ENCODE measurements at regions not wholly inside any gene's neighbourhood (a gene's known extent, or its start where the extent isn't known, plus 50 kb on each side); places are given as distances from the start of the nearest gene placed in this dataset.

DNA sequence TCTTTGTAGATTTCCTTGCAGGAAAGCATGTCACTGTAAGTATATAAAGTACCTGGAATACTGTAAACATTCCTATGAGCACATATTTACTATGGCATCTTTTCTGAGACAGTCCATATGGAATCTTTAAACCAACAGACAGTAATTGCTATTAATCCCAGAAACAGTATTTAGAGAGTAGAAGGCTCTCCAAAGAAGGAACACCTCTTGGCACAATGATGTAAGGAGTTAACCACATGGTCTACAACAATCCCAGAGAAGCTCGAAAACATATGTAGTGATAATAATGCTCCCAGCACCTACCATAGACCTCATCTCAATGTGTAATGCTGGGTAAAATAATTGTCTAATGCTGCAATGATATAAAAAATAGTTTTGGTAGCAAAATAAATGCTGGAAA is 95.8 kb upstream of the IL12A start:
- TF ChIP-seq, protein P1, sequence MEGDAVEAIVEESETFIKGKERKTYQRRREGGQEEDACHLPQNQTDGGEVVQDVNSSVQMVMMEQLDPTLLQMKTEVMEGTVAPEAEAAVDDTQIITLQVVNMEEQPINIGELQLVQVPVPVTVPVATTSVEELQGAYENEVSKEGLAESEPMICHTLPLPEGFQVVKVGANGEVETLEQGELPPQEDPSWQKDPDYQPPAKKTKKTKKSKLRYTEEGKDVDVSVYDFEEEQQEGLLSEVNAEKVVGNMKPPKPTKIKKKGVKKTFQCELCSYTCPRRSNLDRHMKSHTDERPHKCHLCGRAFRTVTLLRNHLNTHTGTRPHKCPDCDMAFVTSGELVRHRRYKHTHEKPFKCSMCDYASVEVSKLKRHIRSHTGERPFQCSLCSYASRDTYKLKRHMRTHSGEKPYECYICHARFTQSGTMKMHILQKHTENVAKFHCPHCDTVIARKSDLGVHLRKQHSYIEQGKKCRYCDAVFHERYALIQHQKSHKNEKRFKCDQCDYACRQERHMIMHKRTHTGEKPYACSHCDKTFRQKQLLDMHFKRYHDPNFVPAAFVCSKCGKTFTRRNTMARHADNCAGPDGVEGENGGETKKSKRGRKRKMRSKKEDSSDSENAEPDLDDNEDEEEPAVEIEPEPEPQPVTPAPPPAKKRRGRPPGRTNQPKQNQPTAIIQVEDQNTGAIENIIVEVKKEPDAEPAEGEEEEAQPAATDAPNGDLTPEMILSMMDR (tag by site-specific recombination; IDR thresholded peaks at IDR 0.05), result no peak
- TF ChIP-seq, protein P2, sequence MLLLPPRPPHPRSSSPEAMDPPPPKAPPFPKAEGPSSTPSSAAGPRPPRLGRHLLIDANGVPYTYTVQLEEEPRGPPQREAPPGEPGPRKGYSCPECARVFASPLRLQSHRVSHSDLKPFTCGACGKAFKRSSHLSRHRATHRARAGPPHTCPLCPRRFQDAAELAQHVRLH (tag by site-specific recombination; IDR thresholded peaks at IDR 0.05), result no peak

All from HEK293 (cell line).